Neural progenitor cell (in vitro differentiated cells): ENCODE measurements at regions not wholly inside any gene's neighbourhood (a gene's known extent, or its start where the extent isn't known, plus 50 kb on each side); places are given as distances from the start of the nearest gene placed in this dataset.
A peak's percentile ranks its signal among the peaks of the same experiment; 100 is the strongest.

Experiments used
- DNase-seq: peaks from one replicate; pipeline ENCODE4 v3.0.0-alpha.2; 2016; ENCODE audit warnings: low spot score
- H2AFZ ChIP-seq: fragments of 200-600 bp; sonication (generic); replicated peaks from 2 replicates; pipeline ENCODE4 v1.6.1; 2016; ENCODE audit warnings: antibody characterized with exemption
- H3F3A ChIP-seq: fragments of 200-600 bp; sonication (generic); 2 replicates; pipeline ENCODE4 v1.6.1; 2016; ENCODE audit warnings: antibody characterized with exemption, low read depth
- H3K27ac ChIP-seq: fragments of 200-600 bp; sonication (generic); 2 replicates; pipeline ENCODE4 v1.5.1; 2016; ENCODE audit warnings: mild to moderate bottlenecking
- H3K27me3 ChIP-seq: fragments of 200-600 bp; sonication (generic); 2 replicates; pipeline ENCODE4 v1.6.1; 2016; ENCODE audit warnings: mild to moderate bottlenecking, moderate library complexity
- H3K36me3 ChIP-seq: fragments of 200-600 bp; sonication (generic); 2 replicates; pipeline ENCODE4 v1.5.1; 2016
- H3K4me1 ChIP-seq: fragments of 200-600 bp; sonication (generic); 2 replicates; pipeline ENCODE4 v1.6.1; 2016; ENCODE audit warnings: mixed run types
- H3K4me2 ChIP-seq: fragments of 200-600 bp; sonication (generic); 2 replicates; pipeline ENCODE4 v1.6.1; 2016
- H3K4me3 ChIP-seq: fragments of 200-600 bp; sonication (generic); 2 replicates; pipeline ENCODE4 v1.5.1; 2016
- H3K79me2 ChIP-seq: fragments of 200-600 bp; sonication (generic); 2 replicates; pipeline ENCODE4 v1.6.1; 2016; ENCODE audit warnings: low read depth
- H3K9ac ChIP-seq: fragments of 200-600 bp; sonication (generic); 2 replicates; pipeline ENCODE4 v1.6.1; 2016
- H3K9me3 ChIP-seq: fragments of 200-600 bp; sonication (generic); 2 replicates; pipeline ENCODE4 v1.5.1; 2016; ENCODE audit warnings: low read depth
- H4K20me1 ChIP-seq: fragments of 200-600 bp; sonication (generic); 2 replicates; pipeline ENCODE4 v1.6.1; 2016; ENCODE audit warnings: low read depth
- H3K27ac Mint-ChIP-seq: 3 replicates; pipeline ENCODE4 v1.8.0; 2021; ENCODE audit warnings: mixed read lengths
- H3K27me3 Mint-ChIP-seq: 2 replicates; pipeline ENCODE4 v1.8.0; 2022; ENCODE audit warnings: low read depth, mild to moderate bottlenecking, inconsistent platforms, moderate library complexity, mixed read lengths; ENCODE audit not compliant: insufficient read depth
- H3K36me3 Mint-ChIP-seq: 3 replicates; pipeline ENCODE4 v1.8.0; 2021; ENCODE audit warnings: mixed read lengths
- H3K4me1 Mint-ChIP-seq: 3 replicates; pipeline ENCODE4 v1.8.0; 2021; ENCODE audit warnings: mixed read lengths
- H3K4me3 Mint-ChIP-seq: 3 replicates; pipeline ENCODE4 v1.8.0; 2021; ENCODE audit warnings: mild to moderate bottlenecking, moderate library complexity, mixed read lengths
- H3K9me3 Mint-ChIP-seq: 3 replicates; pipeline ENCODE4 v1.8.0; 2020; ENCODE audit warnings: mixed read lengths
- EZH2 ChIP-seq: fragments of 200-600 bp; sonication (generic); IDR thresholded peaks from 2 replicates; pipeline ENCODE4 v1.6.1; 2017; ENCODE audit warnings: antibody characterized with exemption, mild to moderate bottlenecking, moderate library complexity
- EZH2phosphoT487 ChIP-seq: fragments of 200-600 bp; sonication (generic); IDR thresholded peaks from 2 replicates; pipeline ENCODE4 v1.6.1; 2017; ENCODE audit warnings: antibody characterized with exemption
- TF ChIP-seq, protein P1 (sequence below): fragments of 200-600 bp; sonication (generic); IDR thresholded peaks from 2 replicates; pipeline ENCODE4 v1.5.1; 2017; ENCODE audit warnings: antibody characterized with exemption, mild to moderate bottlenecking

GRCh38 chr3:26799679-26800317, 177.2 kb downstream of the LRRC3B start:
- Mint-ChIP-seq H3K4me3 (no peak overlapping the region), H3K27ac (no peak overlapping the region), H3K27me3 (no peaks in the 10 kb centered on the region), H3K4me1 (no peaks in the 10 kb centered on the region), H3K36me3 (no peaks in the 10 kb centered on the region), H3K9me3 (no peaks in the 10 kb centered on the region)
- no peaks in the 10 kb centered on the region for H3K36me3 ChIP-seq
- DNase-seq = peak; percentile 46
- H3K79me2 ChIP-seq = no peaks in the 10 kb centered on the region
- H3K4me3 ChIP-seq = no peak overlapping the region
- peaks cover 7% of the 10 kb centered on the region for H3K4me1 ChIP-seq
- H3K9me3 ChIP-seq = no peaks in the 10 kb centered on the region
- no peaks in the 10 kb centered on the region for H3F3A ChIP-seq
- H3K9ac ChIP-seq = no peak overlapping the region
- H3K27me3 ChIP-seq = no peaks in the 10 kb centered on the region
- TF ChIP-seq, protein P1, sequence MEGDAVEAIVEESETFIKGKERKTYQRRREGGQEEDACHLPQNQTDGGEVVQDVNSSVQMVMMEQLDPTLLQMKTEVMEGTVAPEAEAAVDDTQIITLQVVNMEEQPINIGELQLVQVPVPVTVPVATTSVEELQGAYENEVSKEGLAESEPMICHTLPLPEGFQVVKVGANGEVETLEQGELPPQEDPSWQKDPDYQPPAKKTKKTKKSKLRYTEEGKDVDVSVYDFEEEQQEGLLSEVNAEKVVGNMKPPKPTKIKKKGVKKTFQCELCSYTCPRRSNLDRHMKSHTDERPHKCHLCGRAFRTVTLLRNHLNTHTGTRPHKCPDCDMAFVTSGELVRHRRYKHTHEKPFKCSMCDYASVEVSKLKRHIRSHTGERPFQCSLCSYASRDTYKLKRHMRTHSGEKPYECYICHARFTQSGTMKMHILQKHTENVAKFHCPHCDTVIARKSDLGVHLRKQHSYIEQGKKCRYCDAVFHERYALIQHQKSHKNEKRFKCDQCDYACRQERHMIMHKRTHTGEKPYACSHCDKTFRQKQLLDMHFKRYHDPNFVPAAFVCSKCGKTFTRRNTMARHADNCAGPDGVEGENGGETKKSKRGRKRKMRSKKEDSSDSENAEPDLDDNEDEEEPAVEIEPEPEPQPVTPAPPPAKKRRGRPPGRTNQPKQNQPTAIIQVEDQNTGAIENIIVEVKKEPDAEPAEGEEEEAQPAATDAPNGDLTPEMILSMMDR = no peak
- TF ChIP-seq EZH2phosphoT487 (no peak), EZH2 (no peak)
- no peak overlapping the region for H3K27ac ChIP-seq
- H3K4me2 ChIP-seq = no peak overlapping the region
- H2AFZ ChIP-seq = peak overlapping the region; percentile 40
- no peaks in the 10 kb centered on the region for H4K20me1 ChIP-seq

- no peaks in the 10 kb centered on the region for H3K36me3 ChIP-seq
- H3K27me3 Mint-ChIP-seq = no peaks in the 10 kb centered on the region
- H4K20me1 ChIP-seq = no peaks in the 10 kb centered on the region
- H3K36me3 Mint-ChIP-seq = no peaks in the 10 kb centered on the region
- no peaks in the 10 kb centered on the region for H3F3A ChIP-seq
- H3K4me2 ChIP-seq = no peak overlapping the region
- no peak overlapping the region for H3K27ac Mint-ChIP-seq
- no peak for DNase-seq
- peaks cover 2% of the 10 kb centered on the region for H3K9me3 Mint-ChIP-seq
- peak overlapping the region; percentile 7 for H2AFZ ChIP-seq
- TF ChIP-seq, protein P1 = no peak
- no peak for TF ChIP-seq EZH2phosphoT487
- TF ChIP-seq EZH2 = no peak
- no peak overlapping the region for H3K27ac ChIP-seq
- no peaks in the 10 kb centered on the region for H3K27me3 ChIP-seq
- H3K4me3 ChIP-seq = no peak overlapping the region
- no peaks in the 10 kb centered on the region for H3K9me3 ChIP-seq
- H3K4me1 Mint-ChIP-seq = no peaks in the 10 kb centered on the region
- H3K79me2 ChIP-seq = no peaks in the 10 kb centered on the region
- no peak overlapping the region for H3K4me3 Mint-ChIP-seq
- H3K4me1 ChIP-seq = peaks cover 4% of the 10 kb centered on the region
- no peak overlapping the region for H3K9ac ChIP-seq
Measured at GRCh38 chr3:26807272-26807671, 184.7 kb downstream of the LRRC3B start.

DNA sequence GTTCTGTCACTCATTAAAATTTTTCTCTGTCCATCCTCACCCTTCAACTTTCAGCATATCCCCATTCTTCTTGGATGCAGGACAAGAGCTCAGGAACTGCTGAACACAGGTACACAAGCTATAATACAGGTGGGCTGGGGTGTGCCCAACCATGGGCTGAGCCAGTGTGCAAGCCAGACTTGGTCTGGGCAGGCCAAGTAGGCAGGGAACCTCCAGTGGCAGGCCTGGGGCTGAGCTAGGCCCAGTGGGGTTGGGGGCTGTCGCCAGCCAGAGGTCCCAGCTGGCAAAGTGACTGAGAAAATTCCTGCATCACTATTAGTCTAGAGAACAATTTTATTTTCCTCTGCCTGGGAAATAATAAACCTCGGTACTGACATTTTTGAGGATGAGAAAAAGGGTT, 202.9 kb downstream of the LRRC3B start:
- no peak for DNase-seq
- Histone ChIP-seq H3K9ac (no peak overlapping the region), H3K27me3 (no peaks in the 10 kb centered on the region), H3F3A (no peaks in the 10 kb centered on the region), H2AFZ (no peak overlapping the region), H4K20me1 (no peaks in the 10 kb centered on the region), H3K9me3 (peaks cover 15% of the 10 kb centered on the region), H3K4me2 (no peak overlapping the region), H3K36me3 (peaks cover 5% of the 10 kb centered on the region), H3K27ac (no peak overlapping the region), H3K4me1 (no peaks in the 10 kb centered on the region), H3K4me3 (no peak overlapping the region), H3K79me2 (no peaks in the 10 kb centered on the region)
- TF ChIP-seq, protein P1 = no peak
- TF ChIP-seq EZH2phosphoT487 (no peak), EZH2 (no peak)
- Mint-ChIP-seq H3K36me3 (peaks cover 2% of the 10 kb centered on the region), H3K9me3 (peaks cover 14% of the 10 kb centered on the region), H3K4me1 (no peaks in the 10 kb centered on the region), H3K27me3 (no peaks in the 10 kb centered on the region), H3K27ac (no peak overlapping the region), H3K4me3 (no peak overlapping the region)
